ENCODE measurements at regions not wholly inside any gene's neighbourhood (a gene's known extent, or its start where the extent isn't known, plus 50 kb on each side); places are given as distances from the start of the nearest gene placed in this dataset.

GRCh38 chr2:74074487-74074886 is 73.2 kb downstream of the BOLA3 start:
- Histone ChIP-seq H3K27ac (ENCODE audit: low read depth in 1 of 2, low read length in 2 of 2) (no peak overlapping the region), H3K36me3 (ENCODE audit: control insufficient read depth in 4 of 4, insufficient read depth in 3 of 4, low read depth in 1 of 4, low read length in 3 of 4) (peaks cover 0 to 4% (median 3%) of the 10 kb centered on the region in 4 donors), H3K4me1 (ENCODE audit: control insufficient read depth in 4 of 4, insufficient read depth in 4 of 4, low read length in 3 of 4) (peaks cover 0 to 2% (median 0%) of the 10 kb centered on the region in 4 donors), H3K9me3 (ENCODE audit: control insufficient read depth in 4 of 4, low read length in 3 of 4) (no peaks in the 10 kb centered on the region), H3K4me3 (ENCODE audit: low read depth in 1 of 3, low read length in 3 of 3) (no peak overlapping the region), H3K9ac (ENCODE audit: low read depth in 1 of 2, low read length in 2 of 2) (no peak overlapping the region), H3K27me3 (ENCODE audit: control insufficient read depth in 4 of 4, insufficient read depth in 4 of 4, low read length in 3 of 4) (no peaks in the 10 kb centered on the region)
- WGBS: 92% methylated on average over 4 of the region's 4 CpGs
- DNase-seq (ENCODE audit: low spot score): no peak
- TF ChIP-seq HNF4G (IDR thresholded peaks at IDR 0.05) (no peak), RAD21 (IDR thresholded peaks at IDR 0.05) (no peak)

GRCh38 chr2:74076074-74076470 is 71.6 kb downstream of the BOLA3 start:
- no peak for DNase-seq (ENCODE audit: low spot score)
- Histone ChIP-seq H3K4me3 (ENCODE audit: low read depth in 1 of 3, low read length in 3 of 3) (no peak overlapping the region), H3K36me3 (ENCODE audit: control insufficient read depth in 4 of 4, insufficient read depth in 3 of 4, low read depth in 1 of 4, low read length in 3 of 4) (peaks cover 0 to 10% (median 2%) of the 10 kb centered on the region in 4 donors), H3K9me3 (ENCODE audit: control insufficient read depth in 4 of 4, low read length in 3 of 4) (no peaks in the 10 kb centered on the region), H3K4me1 (ENCODE audit: control insufficient read depth in 4 of 4, insufficient read depth in 4 of 4, low read length in 3 of 4) (peaks cover 0 to 2% (median 0%) of the 10 kb centered on the region in 4 donors), H3K27ac (ENCODE audit: low read depth in 1 of 2, low read length in 2 of 2) (no peak overlapping the region), H3K9ac (ENCODE audit: low read depth in 1 of 2, low read length in 2 of 2) (no peak overlapping the region), H3K27me3 (ENCODE audit: control insufficient read depth in 4 of 4, insufficient read depth in 4 of 4, low read length in 3 of 4) (no peaks in the 10 kb centered on the region)
- WGBS: 88% methylated on average over 1 of the region's 1 CpG
- TF ChIP-seq NR2F2 (IDR thresholded peaks at IDR 0.05) (no peak), ATF3 (IDR thresholded peaks at IDR 0.05) (no peak), GABPA (IDR thresholded peaks at IDR 0.05 in 1 of 2, conservative IDR thresholded peaks at IDR 0.05 in 1 of 2) (no peak), CTCF (IDR thresholded peaks at IDR 0.05; ENCODE audit: low read depth, low read length, missing input control) (no peak), TAF1 (conservative IDR thresholded peaks at IDR 0.05) (no peak), HNF4A (conservative IDR thresholded peaks at IDR 0.05) (no peak), REST (IDR thresholded peaks at IDR 0.05) (no peak), YY1 (IDR thresholded peaks at IDR 0.05) (no peak), SP1 (IDR thresholded peaks at IDR 0.05) (no peak), HNF4G (IDR thresholded peaks at IDR 0.05) (no peak), RAD21 (IDR thresholded peaks at IDR 0.05) (no peak), MAX (IDR thresholded peaks at IDR 0.05) (no peak), RXRA (IDR thresholded peaks at IDR 0.05) (no peak), FOXA2 (IDR thresholded peaks at IDR 0.05) (no peak), EGR1 (IDR thresholded peaks at IDR 0.05; ENCODE audit: low read depth in 2 of 2) (no peak), FOXA1 (IDR thresholded peaks at IDR 0.05) (no peak), JUND (IDR thresholded peaks at IDR 0.05) (no peak), ZBTB33 (IDR thresholded peaks at IDR 0.05) (no peak)

All from liver (tissue), 8 donors.